ENCODE measurements at regions not wholly inside any gene's neighbourhood (a gene's known extent, or its start where the extent isn't known, plus 50 kb on each side); places are given as distances from the start of the nearest gene placed in this dataset.
"Not testable (repeated sequence)": the region's sequence is repeated elsewhere in the genome, so short reads cannot be mapped to it uniquely, and the experiment has no call there.

DNA sequence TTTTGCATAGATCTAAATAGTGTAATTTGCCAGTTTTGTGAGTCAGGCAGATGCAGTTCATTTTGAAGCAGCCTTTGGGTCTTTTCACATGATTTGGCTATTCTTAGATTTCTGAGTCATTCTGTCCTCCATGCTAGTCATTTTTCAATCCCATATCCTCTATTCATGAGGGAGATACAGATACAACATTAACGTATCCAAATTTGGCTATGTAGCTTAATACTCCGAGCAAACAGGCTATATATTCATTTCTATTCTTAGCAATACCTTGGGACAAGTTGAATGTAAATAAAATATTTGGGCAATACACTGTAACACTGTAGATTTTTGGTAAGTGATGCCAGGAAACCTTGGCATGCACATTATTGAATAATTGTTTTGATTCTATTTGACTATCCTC, 270.7 kb upstream of the PDE3A start:
- DNase-seq (ENCODE audit: insufficient read length, low spot score), result no peak

DNA sequence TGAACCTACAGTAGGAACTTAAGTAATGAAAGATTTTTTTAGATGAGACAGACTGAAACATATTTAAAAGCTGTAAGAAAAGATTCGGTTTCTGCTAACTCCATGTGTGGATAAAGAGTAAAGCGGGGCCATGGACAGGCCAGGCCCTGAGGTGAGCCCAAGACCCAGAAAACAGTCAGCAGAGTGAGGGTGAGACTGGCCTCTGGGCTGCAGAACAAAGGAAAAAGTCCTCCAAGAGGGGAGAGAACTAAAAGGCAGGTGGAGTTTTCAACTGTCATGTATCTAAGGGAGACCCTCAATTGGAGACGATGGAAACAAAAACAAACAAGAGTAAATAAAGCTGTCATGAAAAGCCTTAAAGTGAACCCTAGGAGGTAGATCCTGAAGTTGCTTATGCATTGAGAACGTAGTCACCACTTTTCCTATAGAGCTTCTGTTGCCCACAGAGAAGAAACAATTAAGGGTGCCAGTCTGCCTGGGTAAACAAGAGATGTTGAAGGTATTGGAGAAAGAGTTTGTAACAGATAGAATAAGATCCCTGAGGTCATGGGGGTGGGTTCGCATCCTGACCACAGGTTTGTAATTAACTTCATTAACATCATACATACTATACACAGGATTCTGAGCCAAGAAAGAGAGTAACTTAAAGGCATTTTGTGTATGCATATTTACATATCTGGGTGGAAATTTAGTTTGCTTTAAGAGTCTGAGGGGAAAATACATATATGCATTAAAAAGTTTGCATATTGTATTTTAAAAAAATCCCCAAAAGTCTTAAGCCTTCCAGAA, 268.7 kb upstream of the PDE3A start:
- FAIRE-seq, result no peak
- no peak for DNase-seq (ENCODE audit: insufficient read length, low spot score)

More for the DNA sequence above, 270.7 kb upstream of the PDE3A start:
- FAIRE-seq, result no peak

- no peak for FAIRE-seq
Measured at GRCh38 chr12:20101046-20101445, 267.3 kb upstream of the PDE3A start.

DNA sequence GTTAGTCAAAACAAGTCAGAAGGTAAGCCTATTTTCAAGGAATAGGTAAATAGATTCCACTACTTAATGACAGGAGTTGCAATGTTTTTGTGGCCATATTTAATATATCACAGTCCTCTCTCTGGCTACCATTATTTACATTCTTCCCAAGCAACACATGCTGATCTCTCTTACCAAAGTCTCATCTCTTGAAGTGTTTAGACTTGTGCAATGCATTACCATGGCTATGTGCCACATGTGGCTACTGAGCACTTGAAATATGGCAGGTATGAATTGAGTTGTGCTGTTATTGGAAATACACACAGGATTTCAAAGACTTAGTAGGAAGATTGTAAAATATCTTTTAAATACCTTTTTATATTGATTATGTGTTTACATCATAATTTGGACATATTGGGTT, 262.4 kb upstream of the PDE3A start:
- FAIRE-seq (no peak), DNase-seq (ENCODE audit: insufficient read length, low spot score) (no peak)

More at GRCh38 chr12:20101046-20101445, 267.3 kb upstream of the PDE3A start:
- DNase-seq (ENCODE audit: insufficient read length, low spot score), result no peak

- FAIRE-seq (no peak), DNase-seq (ENCODE audit: insufficient read length, low spot score) (no peak)
Measured at GRCh38 chr12:20109676-20110075, 258.7 kb upstream of the PDE3A start.

GRCh38 chr12:20115371-20115770, 253.0 kb upstream of the PDE3A start:
- not testable (repeated sequence) for DNase-seq (ENCODE audit: insufficient read length, low spot score); FAIRE-seq

DNA sequence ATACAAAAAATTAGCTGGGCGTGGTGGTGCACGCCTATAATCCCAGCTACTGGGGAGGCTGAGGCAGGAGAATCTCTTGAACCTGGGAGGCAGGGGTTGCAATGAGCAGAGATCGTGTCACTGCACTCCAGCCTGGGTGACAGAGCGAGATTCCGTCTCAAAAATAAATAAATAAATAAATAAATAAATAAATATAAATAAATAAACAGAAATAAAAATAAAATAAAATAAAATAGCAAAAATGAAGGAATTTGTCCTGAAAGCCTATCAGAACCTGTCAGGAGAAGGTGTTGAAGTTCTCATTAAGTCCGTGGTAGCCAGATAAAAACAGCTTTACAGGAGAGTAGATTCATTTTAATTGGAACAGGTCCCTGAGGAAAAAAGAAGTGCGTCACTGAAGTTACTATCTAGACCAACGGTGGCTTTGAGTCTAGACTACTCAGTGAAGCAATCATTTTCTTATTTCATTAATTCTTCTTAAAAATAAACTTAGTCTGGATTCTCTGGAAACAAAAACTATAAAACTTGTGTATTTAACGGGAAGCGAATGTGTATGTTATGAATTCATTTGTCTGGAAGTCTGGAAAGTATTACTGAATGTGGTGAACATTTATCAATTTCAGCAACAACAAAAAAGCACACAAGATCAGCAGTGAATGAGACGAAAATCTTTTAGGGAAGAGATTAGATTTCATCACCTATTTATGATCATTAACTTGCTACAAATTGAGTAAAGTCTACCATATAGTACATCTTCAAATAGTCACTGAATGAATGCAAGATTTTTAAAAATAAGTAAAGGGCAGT, 248.5 kb upstream of the PDE3A start:
- DNase-seq (ENCODE audit: insufficient read length, low spot score) (no peak), FAIRE-seq (no peak)

DNA sequence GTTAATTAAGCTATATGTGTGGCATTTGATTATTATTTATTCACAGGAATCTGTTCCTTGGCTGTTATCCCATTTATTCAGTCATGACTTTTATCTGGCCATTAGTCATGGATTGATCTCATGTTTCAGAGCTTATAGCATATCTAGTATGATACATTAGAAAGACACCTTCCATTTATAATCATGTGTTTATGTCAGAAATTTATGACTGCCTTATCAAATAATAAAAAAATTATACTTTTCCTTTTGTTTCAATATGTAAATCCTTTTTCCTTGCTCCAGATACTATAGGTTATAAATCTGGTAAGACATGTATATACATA, 248.0 kb upstream of the PDE3A start:
- DNase-seq (ENCODE audit: insufficient read length, low spot score) (no peak), FAIRE-seq (no peak)

DNA sequence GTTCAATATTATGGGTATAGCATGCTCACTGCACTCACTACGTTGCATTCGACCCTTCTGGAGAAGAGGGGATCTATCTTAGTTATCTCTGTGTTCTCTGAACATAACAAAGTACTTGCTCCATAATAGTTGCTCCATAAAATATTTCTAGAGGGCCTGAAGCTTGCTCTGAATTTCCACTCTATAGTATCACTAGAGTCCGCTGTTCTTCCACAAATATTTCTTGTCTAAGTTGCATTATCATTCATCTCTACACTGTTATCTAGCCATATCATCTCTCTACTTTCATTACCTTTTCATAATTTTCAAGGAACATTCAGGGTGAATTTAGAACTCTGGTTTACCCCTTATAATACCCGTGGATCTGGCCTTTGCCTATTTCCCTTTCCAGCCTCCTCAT, 246.1 kb upstream of the PDE3A start:
- FAIRE-seq (no peak), DNase-seq (ENCODE audit: insufficient read length, low spot score) (no peak)

GRCh38 chr12:20123465-20123864, 244.9 kb upstream of the PDE3A start:
- no peak for FAIRE-seq
- DNase-seq (ENCODE audit: insufficient read length, low spot score), result no peak

DNA sequence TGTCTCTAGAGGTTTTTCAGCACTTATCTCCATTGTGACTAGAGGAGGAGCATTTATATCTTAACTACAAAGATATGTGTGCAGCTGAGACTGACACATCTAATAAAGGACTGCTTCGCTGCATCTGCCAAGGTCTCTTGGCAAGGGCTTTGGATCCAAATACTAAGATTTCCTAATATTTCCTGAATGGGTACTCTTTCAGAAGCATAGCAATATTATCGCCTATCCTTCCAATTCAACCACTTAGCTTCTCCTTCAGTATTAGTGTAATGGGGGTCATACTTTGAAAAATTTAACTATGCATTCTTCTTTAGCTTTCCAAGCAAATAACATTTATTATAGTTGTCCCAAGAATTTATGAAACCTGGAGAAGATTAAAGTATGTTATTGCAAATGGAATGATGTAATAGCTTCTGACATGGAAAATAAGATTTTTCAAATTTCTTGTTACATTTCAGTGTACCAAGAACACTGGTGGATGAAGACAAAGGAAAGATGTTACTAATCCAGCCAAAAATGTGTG, 243.0 kb upstream of the PDE3A start:
- DNase-seq (ENCODE audit: insufficient read length, low spot score) (no peak), FAIRE-seq (no peak)

DNA sequence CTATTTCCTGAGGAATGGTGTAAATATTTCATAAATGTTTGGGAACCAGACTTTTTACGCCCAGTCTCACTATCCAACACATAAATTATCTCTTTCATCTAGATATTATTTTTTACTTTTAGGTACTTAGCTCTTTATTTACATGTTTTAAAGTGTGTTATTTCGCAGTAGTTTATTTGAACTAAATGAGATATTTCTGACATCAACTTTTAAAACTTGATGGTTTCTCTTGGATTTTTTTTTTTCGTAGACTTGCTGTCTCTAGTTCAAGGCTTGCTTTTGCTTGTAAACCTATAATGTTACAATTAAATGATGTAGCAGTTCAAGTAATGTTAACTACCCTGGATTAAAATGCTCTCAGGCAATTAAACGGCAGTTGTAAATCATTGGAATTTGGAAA, 241.7 kb upstream of the PDE3A start:
- no peak for FAIRE-seq

GRCh38 chr12:20127413-20127812, 240.9 kb upstream of the PDE3A start:
- FAIRE-seq (no peak), DNase-seq (ENCODE audit: insufficient read length, low spot score) (no peak)

More for the DNA sequence above, 241.7 kb upstream of the PDE3A start:
- DNase-seq (ENCODE audit: insufficient read length, low spot score), result no peak

DNA sequence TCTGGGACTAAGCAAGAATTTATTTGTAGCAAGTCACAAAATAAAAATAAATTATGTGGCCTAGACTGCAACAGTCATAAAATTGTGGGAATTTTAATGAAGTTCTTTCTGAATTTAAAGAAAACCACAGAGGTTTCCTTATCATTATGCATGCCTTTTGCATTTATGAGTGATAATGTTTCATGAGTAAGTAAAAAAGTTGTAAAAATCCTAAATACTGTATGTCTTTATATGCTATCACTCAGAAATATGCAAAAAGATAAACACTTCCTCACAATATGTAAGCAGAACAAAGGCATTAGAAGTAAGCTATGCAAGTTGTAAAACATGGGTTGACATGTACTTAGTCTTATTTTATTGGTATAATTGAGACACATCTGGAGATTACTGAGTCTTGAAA, 239.4 kb upstream of the PDE3A start:
- FAIRE-seq (no peak), DNase-seq (ENCODE audit: insufficient read length, low spot score) (no peak)

- FAIRE-seq (no peak), DNase-seq (ENCODE audit: insufficient read length, low spot score) (no peak)
Measured at GRCh38 chr12:20132818-20133217, 235.5 kb upstream of the PDE3A start.

- no peak for FAIRE-seq
- DNase-seq (ENCODE audit: insufficient read length, low spot score), result no peak
Measured at GRCh38 chr12:20134652-20135051, 233.7 kb upstream of the PDE3A start.

GRCh38 chr12:20140751-20141150, 227.6 kb upstream of the PDE3A start:
- FAIRE-seq (no peak), DNase-seq (ENCODE audit: insufficient read length, low spot score) (no peak)

DNA sequence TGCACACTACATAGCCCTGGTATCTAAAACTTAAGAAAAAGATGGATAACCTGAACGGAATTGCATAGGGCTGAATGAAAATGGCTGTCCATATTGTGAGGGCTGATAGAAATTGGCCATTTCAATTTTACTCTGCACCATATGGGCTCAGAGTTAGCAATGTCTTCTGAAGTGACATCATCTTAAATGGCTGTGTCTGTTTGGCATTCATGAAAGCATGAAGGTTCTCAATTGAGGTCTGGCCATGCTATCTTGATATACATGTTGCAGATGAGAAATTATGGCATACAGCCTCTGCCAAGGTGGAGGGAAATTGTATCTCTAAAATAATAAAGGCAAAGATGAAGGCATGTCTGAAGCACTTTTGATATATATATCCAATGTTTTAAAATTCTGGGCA, 226.0 kb upstream of the PDE3A start:
- FAIRE-seq, result no peak
- DNase-seq (ENCODE audit: insufficient read length, low spot score), result no peak

GRCh38 chr12:20142956-20143355, 225.4 kb upstream of the PDE3A start:
- FAIRE-seq (no peak), DNase-seq (ENCODE audit: insufficient read length, low spot score) (no peak)

DNA sequence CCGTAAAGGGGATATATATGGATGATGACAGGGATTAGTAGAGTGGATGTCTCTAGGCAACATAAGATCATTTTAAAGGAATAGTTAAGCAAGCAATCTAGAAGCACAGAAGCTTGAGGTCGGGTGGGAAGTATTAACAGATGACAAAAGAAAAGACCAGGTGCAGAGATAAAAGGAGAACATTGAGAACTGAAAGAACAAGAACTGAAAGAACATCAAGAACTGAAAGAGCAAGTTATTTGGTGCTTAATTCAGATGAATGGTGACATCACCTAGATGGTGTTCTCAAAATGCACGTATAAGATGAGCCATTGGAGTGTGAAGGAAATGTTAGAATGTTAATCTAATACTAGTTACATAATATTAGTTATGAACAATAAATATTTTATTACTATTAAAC, 224.0 kb upstream of the PDE3A start:
- DNase-seq (ENCODE audit: insufficient read length, low spot score), result no peak
- FAIRE-seq, result no peak

DNA sequence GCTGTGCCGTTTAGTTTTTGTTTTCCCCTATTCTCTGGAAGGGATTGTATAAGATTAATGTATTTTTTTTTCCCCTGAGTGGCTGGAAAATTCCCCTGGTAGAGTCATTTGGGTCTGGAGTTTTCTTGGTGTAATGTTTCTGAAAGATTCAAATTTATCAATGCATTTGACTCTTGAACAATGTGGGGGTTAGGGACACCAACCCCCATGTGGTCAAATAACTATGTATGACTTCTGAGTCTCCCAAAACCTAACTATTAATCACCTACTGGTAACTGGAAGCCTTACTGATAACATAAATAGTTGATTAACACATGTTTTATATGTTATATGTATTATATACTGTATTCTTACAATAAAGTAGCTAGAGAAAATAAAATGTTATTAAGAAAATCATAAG, 220.1 kb upstream of the PDE3A start:
- DNase-seq (ENCODE audit: insufficient read length, low spot score), result no peak
- no peak for FAIRE-seq

- no peak for FAIRE-seq
Measured at GRCh38 chr12:20150835-20151422, 217.4 kb upstream of the PDE3A start.

More at GRCh38 chr12:20150835-20151422, 217.4 kb upstream of the PDE3A start:
- no peak for DNase-seq (ENCODE audit: insufficient read length, low spot score)
